ENCODE measurements at regions not wholly inside any gene's neighbourhood (a gene's known extent, or its start where the extent isn't known, plus 50 kb on each side); places are given as distances from the start of the nearest gene placed in this dataset.
"Not testable (repeated sequence)": the region's sequence is repeated elsewhere in the genome, so short reads cannot be mapped to it uniquely, and the experiment has no call there.

GRCh38 chr6:156688620-156688971 is 88.6 kb upstream of the ARID1B start:
- peak; percentile 25 for DNase-seq

- DNase-seq, result peak; percentile 51
Observed at GRCh38 chr6:156687789-156688619, 89.2 kb upstream of the ARID1B start.

DNA sequence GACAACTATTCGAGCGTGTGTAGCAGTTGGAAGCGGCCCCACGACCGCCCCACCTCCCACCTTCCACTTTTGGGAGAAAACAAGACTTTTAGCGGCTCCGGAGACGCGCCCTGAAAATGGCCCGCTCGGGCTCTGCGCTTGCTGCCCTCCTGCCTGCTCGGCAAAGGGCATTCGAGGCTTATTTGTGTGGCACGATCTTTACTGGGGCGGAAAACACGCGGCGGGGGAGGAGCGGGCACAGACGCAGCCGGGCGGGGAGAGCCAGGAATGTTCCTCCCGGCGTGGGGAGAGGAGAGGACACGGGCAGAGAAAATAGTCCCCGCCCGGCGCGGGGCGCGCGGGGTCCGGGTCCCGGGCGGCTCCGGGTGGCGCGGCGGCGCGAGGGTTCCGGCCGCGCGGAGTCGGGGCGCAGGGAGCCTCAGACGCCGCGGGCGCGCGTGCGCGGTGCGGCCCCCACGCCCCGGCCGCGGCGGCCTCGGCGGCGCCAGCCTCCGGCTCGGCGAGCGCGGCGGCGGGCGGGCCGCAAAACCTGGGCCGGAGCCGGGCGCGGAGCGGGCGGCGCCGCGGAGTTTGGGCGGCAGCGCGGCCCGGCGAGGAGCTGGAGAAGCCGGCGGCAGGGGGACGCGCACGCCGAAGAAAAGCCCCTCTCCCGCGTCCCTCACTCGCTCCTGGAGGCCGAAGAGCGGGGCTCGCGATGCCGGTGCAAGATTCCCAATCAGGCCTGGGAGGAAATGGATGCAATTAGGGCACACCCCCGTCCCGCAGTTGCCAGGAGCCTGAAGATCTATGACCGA is 90.0 kb upstream of the ARID1B start:
- peak; percentile 92 for DNase-seq

GRCh38 chr6:156686301-156686994 is 90.7 kb upstream of the ARID1B start:
- peak; percentile 40 for DNase-seq

GRCh38 chr6:156685823-156686222 is 91.4 kb upstream of the ARID1B start:
- DNase-seq, result no peak

GRCh38 chr6:156683821-156684220 is 93.4 kb upstream of the ARID1B start:
- DNase-seq, result no peak

DNA sequence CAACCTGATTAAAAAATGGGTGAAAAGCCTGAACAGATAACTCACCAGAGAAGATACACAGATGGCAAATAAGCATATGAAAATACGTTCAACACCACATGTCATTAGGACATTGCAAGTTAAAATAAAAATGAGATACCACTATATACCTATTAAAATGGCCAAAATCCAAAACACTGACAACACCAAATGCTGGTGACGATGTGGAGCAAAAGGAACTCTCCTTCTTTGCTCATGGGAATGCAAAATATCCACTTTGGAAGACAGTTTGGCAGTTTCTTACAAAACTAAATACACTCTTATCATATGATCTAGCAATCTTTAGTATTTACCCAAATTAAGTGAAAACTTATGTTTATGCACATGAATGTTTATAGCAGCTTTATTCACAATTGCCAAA is 100.5 kb upstream of the ARID1B start:
- DNase-seq, result no peak

DNA sequence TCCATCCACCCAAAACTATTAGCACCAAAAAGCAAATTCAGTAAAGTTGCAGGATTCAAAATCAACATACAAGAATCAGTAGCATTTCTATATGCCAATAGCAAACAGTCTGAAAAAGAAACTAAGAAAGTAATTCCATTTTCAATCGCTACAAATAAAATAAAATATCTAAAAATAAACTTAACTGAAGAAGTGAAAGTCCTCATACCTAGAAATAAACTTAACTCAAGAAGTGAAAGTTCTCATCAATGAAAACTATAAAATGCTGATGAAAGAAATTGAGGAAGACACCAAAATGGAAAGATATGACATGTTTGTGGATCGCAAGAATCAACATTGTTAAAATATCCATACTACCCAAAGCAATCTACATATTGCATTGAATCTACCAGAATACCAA is 103.0 kb upstream of the ARID1B start:
- DNase-seq, result no peak

- DNase-seq, result not testable (repeated sequence)
Observed at GRCh38 chr6:156670097-156670496, 107.1 kb upstream of the ARID1B start.

DNA sequence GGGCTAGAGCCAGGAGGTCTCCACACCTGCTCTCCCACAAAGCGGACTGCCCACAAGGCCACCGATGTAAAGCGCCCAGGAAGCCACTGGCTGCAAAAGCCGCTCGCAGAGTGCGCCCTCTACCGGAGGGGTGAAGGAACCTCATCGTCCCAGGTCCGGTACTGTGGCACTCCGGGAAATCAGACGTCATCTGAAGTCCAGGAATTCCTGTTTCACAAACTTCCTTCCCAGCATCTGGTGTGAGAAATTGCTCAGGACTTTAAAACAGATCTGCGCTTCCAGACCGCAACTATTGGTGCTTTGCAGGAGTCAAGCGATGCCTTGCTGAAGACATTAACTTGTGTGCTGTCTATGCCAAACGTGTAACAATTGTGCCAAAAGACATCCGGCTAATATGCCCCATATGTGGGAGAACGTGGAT is 115.1 kb upstream of the ARID1B start:
- peak; percentile 13 for DNase-seq

- DNase-seq, result no peak
Observed at GRCh38 chr6:156660389-156660788, 116.8 kb upstream of the ARID1B start.

GRCh38 chr6:156659822-156660198 is 117.4 kb upstream of the ARID1B start:
- DNase-seq, result no peak

DNA sequence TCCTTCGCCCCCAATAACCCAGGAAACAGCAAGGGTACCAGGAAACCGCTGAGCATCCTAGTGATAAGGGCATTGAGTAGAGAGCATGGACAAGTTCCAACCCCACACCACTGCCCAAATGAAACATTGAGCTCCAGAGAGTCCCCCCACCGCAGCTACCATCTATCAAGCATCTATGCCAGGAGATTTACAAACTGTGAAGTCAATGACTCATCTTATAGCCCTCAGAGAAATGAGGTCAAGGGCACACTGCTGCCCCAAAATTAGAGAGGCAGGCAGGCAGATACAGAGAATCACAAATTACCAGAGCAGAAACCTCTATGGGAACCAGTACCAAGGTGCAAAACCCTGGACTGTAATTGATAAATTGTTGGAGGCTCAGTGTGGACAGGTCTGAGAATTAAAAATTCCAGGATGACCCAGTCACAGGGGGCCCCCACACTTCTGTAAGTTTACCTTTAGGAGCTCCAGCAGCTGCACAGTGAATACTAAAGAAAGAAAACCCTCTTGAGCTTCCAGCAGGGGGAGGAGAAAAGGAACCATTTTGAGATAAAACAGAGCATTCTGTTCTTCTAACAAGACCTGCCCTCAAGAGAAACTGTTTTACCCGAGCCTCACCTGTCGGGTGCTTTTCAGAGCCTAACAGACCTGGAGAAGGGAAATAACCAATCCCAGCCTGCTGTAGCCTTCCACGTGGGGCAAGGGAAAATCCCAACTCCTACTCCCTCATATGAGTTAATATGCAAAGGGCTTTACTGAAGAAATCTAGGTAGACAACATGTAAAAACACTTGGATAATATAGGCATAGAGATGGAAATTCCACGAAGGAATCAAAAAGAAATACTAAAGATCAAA is 118.0 kb upstream of the ARID1B start:
- no peak for DNase-seq

GRCh38 chr6:156658186-156658965 is 118.8 kb upstream of the ARID1B start:
- DNase-seq, result no peak

DNA sequence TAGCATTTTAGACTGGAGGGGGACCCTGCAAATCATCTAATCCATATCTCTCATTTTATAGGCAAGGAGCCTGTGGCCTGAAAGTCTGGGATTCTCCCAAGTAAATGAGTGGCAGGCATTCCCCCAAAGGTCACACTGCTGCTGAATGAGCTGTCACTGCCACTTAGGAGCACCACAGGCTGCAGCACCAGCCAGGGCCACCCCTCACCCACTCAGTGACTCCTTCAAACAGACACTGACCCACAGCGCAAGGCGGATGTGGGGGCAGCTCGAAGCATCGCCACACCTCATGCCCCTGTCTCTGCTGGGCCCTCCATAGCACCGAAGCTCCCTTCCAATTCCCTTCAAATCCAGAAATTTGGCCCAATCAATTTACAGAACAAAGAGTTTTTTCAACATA is 119.9 kb upstream of the ARID1B start:
- DNase-seq, result no peak

- DNase-seq, result no peak
Observed at GRCh38 chr6:156654919-156655918, 122.0 kb upstream of the ARID1B start.

DNA sequence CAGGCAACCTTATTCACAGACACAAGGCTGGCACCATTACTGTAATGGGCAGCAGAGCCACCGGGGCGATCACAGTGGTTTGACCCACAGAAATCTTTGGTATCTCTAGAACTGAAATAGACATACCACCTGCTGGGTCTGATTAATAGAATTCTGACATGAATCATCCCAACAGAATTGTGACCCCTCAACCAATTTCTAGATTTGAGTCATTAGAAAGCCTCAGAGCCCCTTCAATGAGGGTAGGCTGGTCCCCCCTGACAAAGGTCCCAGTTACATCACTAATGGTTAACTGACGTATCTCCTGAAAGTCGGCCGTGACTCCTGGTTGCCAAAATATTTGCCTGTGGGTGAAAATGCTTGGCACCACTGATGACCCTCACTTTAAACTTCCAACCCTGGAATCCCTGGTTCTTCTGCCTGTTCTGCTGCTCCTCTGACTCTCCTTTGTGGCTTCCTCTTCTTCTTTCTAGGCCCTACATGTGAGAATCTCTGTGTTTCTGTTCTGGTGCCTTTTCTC is 124.9 kb upstream of the ARID1B start:
- no peak for DNase-seq

- peak; percentile 34 for DNase-seq
Observed at GRCh38 chr6:156651486-156651885, 125.7 kb upstream of the ARID1B start.

GRCh38 chr6:156650896-156651390 is 126.2 kb upstream of the ARID1B start:
- DNase-seq, result peak; percentile 15

DNA sequence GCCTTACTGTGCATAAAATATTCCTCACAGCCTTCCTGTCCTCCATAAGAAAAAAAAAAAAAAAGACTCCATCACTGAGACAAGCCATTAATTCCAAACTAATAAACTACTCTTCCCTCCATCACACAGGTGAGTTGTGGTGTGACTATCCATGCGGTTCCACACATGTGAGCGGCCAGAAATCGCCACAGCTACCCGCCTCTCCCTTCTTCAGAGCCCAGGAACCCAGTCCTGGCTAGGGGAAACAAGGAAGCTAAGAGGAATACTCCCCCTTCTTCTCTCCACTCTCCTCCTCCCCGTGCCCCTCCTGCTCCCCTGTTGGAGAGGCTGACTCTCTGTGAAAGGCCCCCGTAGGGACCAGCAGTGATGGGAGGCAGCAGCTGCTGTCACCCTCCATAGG is 128.6 kb upstream of the ARID1B start:
- DNase-seq, result no peak

Data from suppressor macrophage treated with lipopolysaccharide for 4 hours (primary cell).